ENCODE measurements at regions not wholly inside any gene's neighbourhood (a gene's known extent, or its start where the extent isn't known, plus 50 kb on each side); places are given as distances from the start of the nearest gene placed in this dataset.

DNA sequence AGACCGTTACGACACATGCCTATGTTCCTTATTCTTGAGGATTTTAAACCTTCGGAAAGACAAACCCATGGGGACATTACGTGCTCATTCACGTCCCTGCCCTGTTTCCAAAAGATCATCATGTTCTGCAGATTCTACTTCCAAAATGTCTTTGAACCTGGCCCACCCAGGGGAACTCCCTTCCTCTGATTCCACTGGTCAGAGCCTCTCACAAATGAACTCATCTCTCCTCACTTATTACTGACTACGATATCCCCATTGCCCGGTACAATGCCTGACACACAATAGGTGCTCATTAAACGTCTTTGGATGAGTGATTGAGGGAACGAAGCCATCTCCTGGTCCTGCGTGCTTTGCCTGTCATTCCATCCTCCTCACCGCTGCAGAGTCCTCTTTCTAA lies 168.3 kb upstream of the RNF32 start:
- Mint-ChIP-seq H3K27ac (no peak overlapping the region), H3K9me3 (peaks cover 3% of the 10 kb centered on the region; the same call in 2 of the 3 replicates), H3K4me1 (peaks cover 28% of the 10 kb centered on the region), H3K36me3 (ENCODE audit: low read depth) (no peaks in the 10 kb centered on the region), H3K4me3 (no peak overlapping the region), H3K27me3 (ENCODE audit: insufficient read depth, low read depth, poor library complexity) (peaks cover 4% of the 10 kb centered on the region)
- H3K4me2 ChIP-seq, result no peak overlapping the region
- H3K79me2 ChIP-seq (replicated peaks; ENCODE audit: insufficient read depth), result no peaks in the 10 kb centered on the region
- DNase-seq (ENCODE audit: low spot score) (no peak), ATAC-seq (no peak)
- no peaks in the 10 kb centered on the region for H3F3A ChIP-seq (replicated peaks; ENCODE audit: low read depth)
- H2AFZ ChIP-seq, result no peak overlapping the region
- H3K36me3 ChIP-seq (ENCODE audit: insufficient read depth), result no peaks in the 10 kb centered on the region
- H4K20me1 ChIP-seq (replicated peaks; ENCODE audit: insufficient read depth), result no peaks in the 10 kb centered on the region
- no peaks in the 10 kb centered on the region for H3K9me2 ChIP-seq (ENCODE audit: insufficient read depth)
- no peak for TF ChIP-seq ETS1 (IDR thresholded peaks at IDR 0.05)
- no peak for TF ChIP-seq ZNF114 (CRISPR knock-in tag; IDR thresholded peaks at IDR 0.05)
- TF ChIP-seq CREB1 (CRISPR knock-in tag; IDR thresholded peaks at IDR 0.05; ENCODE audit: low read depth), result no peak
- no peak for TF ChIP-seq ZNF331 (CRISPR knock-in tag; IDR thresholded peaks at IDR 0.05; ENCODE audit: low read depth)
- no peak for TF ChIP-seq ZNF462 (CRISPR knock-in tag; IDR thresholded peaks at IDR 0.05)
- TF ChIP-seq STAT1 (IDR thresholded peaks at IDR 0.05; ENCODE audit: unreplicated experiment), result no peak
- no peak for TF ChIP-seq REST (IDR thresholded peaks at IDR 0.05; ENCODE audit: unreplicated experiment)
- TF ChIP-seq, protein P1, sequence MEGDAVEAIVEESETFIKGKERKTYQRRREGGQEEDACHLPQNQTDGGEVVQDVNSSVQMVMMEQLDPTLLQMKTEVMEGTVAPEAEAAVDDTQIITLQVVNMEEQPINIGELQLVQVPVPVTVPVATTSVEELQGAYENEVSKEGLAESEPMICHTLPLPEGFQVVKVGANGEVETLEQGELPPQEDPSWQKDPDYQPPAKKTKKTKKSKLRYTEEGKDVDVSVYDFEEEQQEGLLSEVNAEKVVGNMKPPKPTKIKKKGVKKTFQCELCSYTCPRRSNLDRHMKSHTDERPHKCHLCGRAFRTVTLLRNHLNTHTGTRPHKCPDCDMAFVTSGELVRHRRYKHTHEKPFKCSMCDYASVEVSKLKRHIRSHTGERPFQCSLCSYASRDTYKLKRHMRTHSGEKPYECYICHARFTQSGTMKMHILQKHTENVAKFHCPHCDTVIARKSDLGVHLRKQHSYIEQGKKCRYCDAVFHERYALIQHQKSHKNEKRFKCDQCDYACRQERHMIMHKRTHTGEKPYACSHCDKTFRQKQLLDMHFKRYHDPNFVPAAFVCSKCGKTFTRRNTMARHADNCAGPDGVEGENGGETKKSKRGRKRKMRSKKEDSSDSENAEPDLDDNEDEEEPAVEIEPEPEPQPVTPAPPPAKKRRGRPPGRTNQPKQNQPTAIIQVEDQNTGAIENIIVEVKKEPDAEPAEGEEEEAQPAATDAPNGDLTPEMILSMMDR (conservative IDR thresholded peaks at IDR 0.05; ENCODE audit: low read depth in 2 of 2), result no peak
- no peak for TF ChIP-seq NANOG (IDR thresholded peaks at IDR 0.05; ENCODE audit: borderline replicate concordance)
- no peak for TF ChIP-seq EZH2 (IDR thresholded peaks at IDR 0.05; ENCODE audit: low read depth, unreplicated experiment)
- TF ChIP-seq POLR2AphosphoS5 (IDR thresholded peaks at IDR 0.05; ENCODE audit: low read depth), result no peak
- no peak for TF ChIP-seq JUNB (IDR thresholded peaks at IDR 0.05; ENCODE audit: unreplicated experiment)
- no peak for TF ChIP-seq EZH2phosphoT487 (IDR thresholded peaks at IDR 0.05; ENCODE audit: unreplicated experiment)
- H3K27ac ChIP-seq (ENCODE audit: low read depth), result no peak overlapping the region
- no peaks in the 10 kb centered on the region for H3K27me3 ChIP-seq (ENCODE audit: insufficient read depth)
- no peak overlapping the region for H3K4me3 ChIP-seq
- H3K4me1 ChIP-seq (ENCODE audit: insufficient read depth), result no peaks in the 10 kb centered on the region

Data from GM23338 (cell line).